ENCODE measurements at regions not wholly inside any gene's neighbourhood (a gene's known extent, or its start where the extent isn't known, plus 50 kb on each side); places are given as distances from the start of the nearest gene placed in this dataset.

DNA sequence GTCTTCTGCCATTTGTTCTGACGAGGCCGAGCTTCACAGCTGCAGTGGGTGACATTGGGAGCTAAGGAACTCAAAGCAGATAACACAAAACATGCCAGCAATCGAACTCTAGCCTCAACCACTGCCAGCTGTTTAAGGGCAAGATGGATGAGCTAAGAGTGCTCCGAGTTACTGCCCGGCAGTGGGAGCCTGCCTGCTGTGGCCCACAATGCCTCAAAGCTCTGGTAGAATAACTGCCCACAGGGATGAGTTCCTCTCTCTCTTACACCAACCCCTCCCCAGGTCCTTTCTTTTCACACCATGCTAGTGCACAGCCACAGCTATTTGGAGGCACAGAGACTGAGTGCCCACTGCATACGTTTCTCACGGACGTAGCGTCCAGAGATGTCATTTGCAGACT lies 330.5 kb downstream of the FGF9 start:
- peaks cover 41% of the 10 kb centered on the region for H3K27me3 Mint-ChIP-seq
- H3K36me3 Mint-ChIP-seq, result no peaks in the 10 kb centered on the region
- no peak for ATAC-seq
- H3K9me3 Mint-ChIP-seq, result no peaks in the 10 kb centered on the region
- H3K4me3 Mint-ChIP-seq, result no peak overlapping the region
- no peaks in the 10 kb centered on the region for H3K4me1 Mint-ChIP-seq
- no peak overlapping the region for H3K27ac Mint-ChIP-seq

DNA sequence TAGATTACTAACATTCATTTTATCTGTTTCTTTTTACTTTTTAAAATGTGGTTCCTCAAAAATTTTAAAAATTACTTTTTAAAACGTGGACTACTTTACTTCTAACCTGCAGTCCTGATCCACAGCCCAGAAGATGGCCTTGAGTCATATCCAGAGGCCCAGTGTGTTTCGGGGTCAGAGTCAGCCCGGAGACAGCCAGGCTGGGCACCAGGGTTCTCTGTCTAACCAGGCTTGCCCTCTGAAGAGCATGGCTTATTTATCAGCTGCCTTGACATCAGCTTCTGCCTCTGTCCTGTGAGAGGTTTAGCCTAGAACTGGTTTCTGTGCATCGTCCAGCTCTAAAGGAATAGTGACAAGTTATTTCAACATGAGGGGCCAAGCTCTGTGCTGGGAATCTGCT lies 332.0 kb downstream of the FGF9 start:
- H3K36me3 Mint-ChIP-seq, result no peaks in the 10 kb centered on the region
- no peak overlapping the region for H3K4me3 Mint-ChIP-seq
- no peak overlapping the region for H3K27ac Mint-ChIP-seq
- H3K4me1 Mint-ChIP-seq, result no peaks in the 10 kb centered on the region
- peaks cover 35% of the 10 kb centered on the region for H3K27me3 Mint-ChIP-seq
- no peak for ATAC-seq
- no peaks in the 10 kb centered on the region for H3K9me3 Mint-ChIP-seq

DNA sequence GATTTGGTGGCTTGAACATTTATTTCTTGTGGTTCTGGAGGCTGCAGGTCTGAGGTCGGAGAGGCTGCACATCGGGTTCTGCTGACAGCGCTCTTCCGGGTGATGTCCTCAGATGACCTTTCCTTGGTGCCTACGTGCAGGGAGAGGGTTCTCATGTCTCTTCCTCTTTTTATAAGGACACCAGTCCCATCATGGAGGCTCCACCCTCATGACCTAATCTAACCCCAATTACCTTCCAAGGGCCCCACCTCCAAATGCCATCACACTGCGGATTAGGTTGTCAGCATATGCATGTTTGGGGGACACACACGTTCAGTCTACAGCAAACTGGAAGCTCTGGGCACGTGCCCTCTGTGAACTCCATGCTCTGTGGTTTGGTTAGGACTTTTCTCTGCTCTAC lies 338.6 kb downstream of the FGF9 start:
- Mint-ChIP-seq H3K9me3 (peaks cover 2% of the 10 kb centered on the region), H3K4me1 (no peaks in the 10 kb centered on the region), H3K36me3 (no peaks in the 10 kb centered on the region), H3K27ac (no peak overlapping the region), H3K4me3 (no peak overlapping the region), H3K27me3 (no peaks in the 10 kb centered on the region)
- ATAC-seq, result no peak

DNA sequence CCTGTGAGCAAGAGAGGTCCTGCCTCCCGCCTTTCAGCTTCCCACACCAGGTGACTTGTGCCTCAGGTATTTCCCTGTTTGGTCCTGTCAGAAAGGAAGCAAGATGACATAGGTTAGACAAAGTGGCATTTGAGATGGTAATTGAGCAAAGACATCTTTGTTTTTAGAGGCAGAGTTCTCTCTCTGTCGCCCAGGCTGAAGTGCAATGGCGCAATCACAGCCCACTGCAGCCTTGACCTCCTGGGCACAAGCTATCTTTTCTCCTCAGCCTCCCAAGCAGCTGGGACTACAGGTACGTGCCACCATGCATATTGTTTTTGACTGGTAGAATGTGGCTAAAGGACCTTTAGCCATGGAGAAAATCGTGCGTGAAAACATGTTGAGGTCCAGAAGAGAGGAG lies 339.1 kb downstream of the FGF9 start:
- no peaks in the 10 kb centered on the region for H3K4me1 Mint-ChIP-seq

DNA sequence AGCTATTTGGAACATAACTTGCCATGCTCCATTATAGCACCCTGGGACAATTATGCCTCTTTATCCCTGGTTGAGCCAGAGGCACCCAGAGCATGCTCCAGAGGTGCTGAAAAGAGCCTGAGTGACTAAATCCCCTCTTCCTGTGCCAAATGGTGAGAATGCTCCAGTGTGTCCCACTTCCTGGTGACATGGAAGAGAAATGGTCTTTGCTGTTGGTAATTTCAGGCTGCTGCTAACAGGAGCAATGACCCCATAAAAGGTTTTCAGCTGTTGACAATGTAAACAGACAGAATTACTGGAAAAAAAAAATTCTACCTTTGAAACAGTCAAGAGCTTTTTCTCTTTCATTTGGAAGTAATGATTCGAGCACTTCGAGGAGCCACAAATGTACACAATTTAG lies 341.8 kb downstream of the FGF9 start:
- no peak for ATAC-seq
- no peak overlapping the region for H3K4me3 Mint-ChIP-seq
- peaks cover 2% of the 10 kb centered on the region for H3K9me3 Mint-ChIP-seq
- H3K4me1 Mint-ChIP-seq, result peaks cover 8% of the 10 kb centered on the region
- no peaks in the 10 kb centered on the region for H3K27me3 Mint-ChIP-seq
- H3K36me3 Mint-ChIP-seq, result no peaks in the 10 kb centered on the region
- H3K27ac Mint-ChIP-seq, result no peak overlapping the region

More for the DNA sequence above, 339.1 kb downstream of the FGF9 start:
- H3K36me3 Mint-ChIP-seq, result no peaks in the 10 kb centered on the region
- ATAC-seq, result no peak
- H3K27me3 Mint-ChIP-seq, result no peaks in the 10 kb centered on the region
- H3K4me3 Mint-ChIP-seq, result no peak overlapping the region
- H3K27ac Mint-ChIP-seq, result no peak overlapping the region
- peaks cover 2% of the 10 kb centered on the region for H3K9me3 Mint-ChIP-seq

DNA sequence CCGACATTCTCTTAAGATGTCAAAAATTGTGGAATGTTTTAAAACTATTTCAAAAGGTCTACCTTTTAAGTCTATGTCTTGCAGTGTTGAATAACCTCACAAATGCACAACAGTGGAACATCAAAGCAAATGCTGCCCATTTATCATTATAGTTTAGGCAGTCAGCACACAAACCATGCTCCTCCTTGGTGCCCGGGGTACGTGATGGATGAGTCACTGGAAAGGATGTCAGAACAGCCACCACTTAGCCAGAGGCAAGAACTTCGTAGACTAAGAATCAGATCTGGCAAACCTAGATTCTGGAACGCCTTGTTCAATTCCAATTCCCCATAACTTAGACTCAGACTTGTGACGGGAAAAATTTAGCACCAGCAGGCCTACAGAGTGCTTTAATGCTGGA lies 343.6 kb downstream of the FGF9 start:
- H3K4me3 Mint-ChIP-seq, result no peak overlapping the region
- no peaks in the 10 kb centered on the region for H3K36me3 Mint-ChIP-seq
- no peak overlapping the region for H3K27ac Mint-ChIP-seq

DNA sequence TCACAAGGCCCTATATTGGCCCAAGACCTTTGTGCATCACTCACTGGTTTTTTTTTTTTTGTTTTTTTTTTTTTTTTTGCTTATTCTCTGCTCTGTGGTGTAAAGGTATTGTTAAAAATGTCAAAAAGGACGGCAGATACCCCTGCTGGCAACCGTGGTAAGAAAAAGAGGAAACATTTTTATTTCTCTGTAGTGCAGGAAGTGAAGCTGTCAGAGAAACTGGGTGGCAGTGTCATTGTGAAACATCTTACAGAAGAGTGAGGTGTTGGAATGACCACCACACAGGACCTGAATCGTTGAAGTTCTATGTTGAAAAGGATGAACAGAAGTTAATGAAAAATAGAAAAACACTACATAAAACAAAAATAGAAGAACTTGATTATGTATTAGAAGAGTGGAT lies 346.4 kb downstream of the FGF9 start:
- Mint-ChIP-seq H3K9me3 (peaks cover 4% of the 10 kb centered on the region), H3K4me1 (peaks cover 9% of the 10 kb centered on the region), H3K4me3 (no peak overlapping the region), H3K36me3 (no peaks in the 10 kb centered on the region), H3K27ac (no peak overlapping the region), H3K27me3 (no peaks in the 10 kb centered on the region)
- peak; percentile 86 for ATAC-seq

More for the DNA sequence above, 343.6 kb downstream of the FGF9 start:
- peaks cover 9% of the 10 kb centered on the region for H3K4me1 Mint-ChIP-seq
- no peaks in the 10 kb centered on the region for H3K27me3 Mint-ChIP-seq
- peaks cover 4% of the 10 kb centered on the region for H3K9me3 Mint-ChIP-seq
- ATAC-seq, result no peak

DNA sequence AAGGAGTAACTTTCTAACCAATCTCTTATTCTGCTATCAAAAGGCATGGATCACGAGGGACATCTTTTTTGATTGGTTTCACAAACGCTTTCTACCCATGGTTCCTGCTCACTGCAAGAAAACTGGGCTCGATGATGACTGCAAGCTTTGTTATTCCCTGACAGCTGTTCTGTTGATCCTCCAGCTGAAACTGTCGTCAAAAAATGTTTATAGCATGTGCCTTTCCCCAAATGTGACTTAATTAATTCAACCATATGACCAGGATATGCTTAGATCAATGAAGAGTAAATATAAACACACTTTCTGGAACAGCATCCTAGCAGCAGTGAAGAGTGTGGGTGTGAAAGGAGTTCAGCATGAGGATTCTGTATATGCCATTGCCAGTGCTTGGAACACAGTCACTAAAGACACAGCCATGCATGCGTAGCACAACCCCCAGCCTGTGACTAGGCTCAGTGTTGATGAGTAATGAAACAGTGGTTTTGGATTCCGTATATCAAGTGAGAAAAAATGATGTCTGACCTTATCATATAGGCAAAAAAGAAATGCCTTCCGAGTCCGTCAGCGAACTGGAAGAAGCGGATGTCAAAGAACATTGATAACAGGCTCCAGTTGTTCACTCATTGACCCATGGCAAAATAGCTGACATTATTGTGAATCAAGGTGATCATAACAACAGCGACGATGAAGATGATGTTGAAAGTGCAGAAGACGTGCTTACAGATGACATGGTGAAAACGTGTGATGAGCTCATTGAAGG lies 347.4 kb downstream of the FGF9 start:
- no peaks in the 10 kb centered on the region for H3K36me3 Mint-ChIP-seq
- H3K9me3 Mint-ChIP-seq, result peaks cover 4% of the 10 kb centered on the region
- ATAC-seq, result no peak
- H3K4me1 Mint-ChIP-seq, result peaks cover 9% of the 10 kb centered on the region
- no peak overlapping the region for H3K27ac Mint-ChIP-seq
- H3K27me3 Mint-ChIP-seq, result no peaks in the 10 kb centered on the region
- no peak overlapping the region for H3K4me3 Mint-ChIP-seq

DNA sequence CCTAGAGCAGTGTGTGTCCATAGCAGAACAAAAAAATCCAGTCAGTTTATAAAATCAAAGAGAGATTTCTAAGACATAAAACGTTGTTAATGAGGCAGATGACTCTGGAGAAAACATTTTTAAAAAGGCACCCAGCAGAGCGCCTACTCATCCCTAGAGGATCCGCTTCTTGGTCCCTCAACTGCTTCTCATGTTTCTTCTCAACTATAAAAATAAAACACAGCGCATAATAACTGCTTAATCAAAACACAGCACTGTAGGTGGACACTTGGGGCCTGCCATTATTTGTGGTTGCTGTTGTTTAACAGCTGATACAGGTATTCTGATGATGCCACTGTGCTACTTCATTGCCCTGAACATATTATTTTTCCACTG lies 347.9 kb downstream of the FGF9 start:
- no peak for ATAC-seq
- peaks cover 4% of the 10 kb centered on the region for H3K9me3 Mint-ChIP-seq
- H3K27ac Mint-ChIP-seq, result no peak overlapping the region
- no peaks in the 10 kb centered on the region for H3K27me3 Mint-ChIP-seq
- no peaks in the 10 kb centered on the region for H3K36me3 Mint-ChIP-seq
- H3K4me1 Mint-ChIP-seq, result peaks cover 9% of the 10 kb centered on the region
- H3K4me3 Mint-ChIP-seq, result no peak overlapping the region

DNA sequence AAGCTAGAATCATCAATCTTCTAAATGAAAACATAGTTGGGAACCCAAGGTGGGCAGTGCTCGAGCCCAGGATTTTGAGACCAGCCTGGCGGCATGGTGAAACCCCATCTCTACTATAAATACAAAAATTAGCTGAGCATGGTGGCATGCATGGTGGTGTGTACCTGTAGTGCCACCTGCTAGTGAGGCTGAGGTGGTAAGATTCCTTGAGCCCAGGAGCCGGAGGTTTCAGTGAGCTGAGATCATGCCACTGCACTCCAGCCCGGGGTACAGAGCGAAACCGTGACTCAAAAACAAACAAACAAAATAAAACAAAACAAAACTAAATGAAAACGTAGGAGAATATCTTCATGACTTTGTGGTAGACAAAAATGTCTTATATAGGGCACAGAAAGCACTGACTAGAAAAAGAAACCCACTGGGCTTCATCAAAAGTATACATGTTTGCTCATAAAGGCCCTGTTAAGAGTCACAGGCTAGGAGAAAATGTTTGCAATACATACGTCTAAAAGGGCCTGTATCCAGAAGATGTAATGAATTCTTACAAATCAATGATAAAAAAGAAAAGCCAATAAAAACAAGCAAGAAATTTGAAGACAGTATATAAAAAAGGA lies 353.6 kb downstream of the FGF9 start:
- H3K4me1 Mint-ChIP-seq, result no peaks in the 10 kb centered on the region
- no peak overlapping the region for H3K27ac Mint-ChIP-seq
- no peak for ATAC-seq
- H3K36me3 Mint-ChIP-seq, result no peaks in the 10 kb centered on the region
- H3K9me3 Mint-ChIP-seq, result no peaks in the 10 kb centered on the region
- no peak overlapping the region for H3K4me3 Mint-ChIP-seq
- H3K27me3 Mint-ChIP-seq, result no peaks in the 10 kb centered on the region

DNA sequence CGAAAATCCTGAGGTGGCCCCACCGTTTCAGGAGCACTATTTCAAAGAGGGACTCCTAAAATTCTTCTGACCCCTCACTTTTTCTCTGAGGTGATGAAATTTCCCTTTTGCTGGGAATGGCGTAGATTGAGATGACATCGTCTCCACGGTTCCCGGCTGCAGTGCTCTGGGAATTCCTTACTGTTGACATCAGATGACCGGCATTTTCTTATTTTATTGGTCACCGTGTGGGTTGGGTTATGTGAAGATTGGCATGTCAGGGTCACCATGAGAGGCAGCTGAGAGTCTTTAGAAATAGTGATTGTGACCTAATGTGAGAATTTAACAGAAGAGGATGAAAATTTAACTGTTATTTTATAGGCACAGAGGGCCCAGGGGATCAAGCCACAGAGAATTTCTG lies 356.7 kb downstream of the FGF9 start:
- Mint-ChIP-seq H3K4me1 (no peaks in the 10 kb centered on the region), H3K9me3 (no peaks in the 10 kb centered on the region), H3K4me3 (no peak overlapping the region), H3K27ac (no peak overlapping the region), H3K27me3 (no peaks in the 10 kb centered on the region), H3K36me3 (no peaks in the 10 kb centered on the region)
- no peak for ATAC-seq

DNA sequence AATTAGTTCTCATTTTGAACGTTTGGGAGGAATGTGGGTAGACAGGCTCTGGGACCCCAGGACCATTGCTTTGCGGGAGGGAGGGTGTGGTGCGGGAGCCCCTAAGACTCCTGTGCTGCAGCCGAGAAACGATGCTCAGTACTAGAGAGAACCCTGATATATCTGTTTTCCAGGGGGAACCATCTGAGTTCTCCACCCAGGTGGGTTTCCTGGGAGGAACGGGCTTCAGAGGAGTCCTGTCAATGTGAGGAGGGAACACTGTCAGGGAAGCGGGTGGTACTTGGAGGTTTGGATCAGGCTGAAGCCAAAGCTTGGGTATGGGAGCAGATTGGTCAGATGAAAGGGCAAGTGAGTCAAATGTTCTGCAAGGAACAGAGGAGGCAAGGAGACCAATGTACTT lies 358.0 kb downstream of the FGF9 start:
- Mint-ChIP-seq H3K27ac (no peak overlapping the region), H3K36me3 (no peaks in the 10 kb centered on the region), H3K4me3 (no peak overlapping the region), H3K4me1 (no peaks in the 10 kb centered on the region), H3K27me3 (no peaks in the 10 kb centered on the region), H3K9me3 (no peaks in the 10 kb centered on the region)
- ATAC-seq, result no peak

DNA sequence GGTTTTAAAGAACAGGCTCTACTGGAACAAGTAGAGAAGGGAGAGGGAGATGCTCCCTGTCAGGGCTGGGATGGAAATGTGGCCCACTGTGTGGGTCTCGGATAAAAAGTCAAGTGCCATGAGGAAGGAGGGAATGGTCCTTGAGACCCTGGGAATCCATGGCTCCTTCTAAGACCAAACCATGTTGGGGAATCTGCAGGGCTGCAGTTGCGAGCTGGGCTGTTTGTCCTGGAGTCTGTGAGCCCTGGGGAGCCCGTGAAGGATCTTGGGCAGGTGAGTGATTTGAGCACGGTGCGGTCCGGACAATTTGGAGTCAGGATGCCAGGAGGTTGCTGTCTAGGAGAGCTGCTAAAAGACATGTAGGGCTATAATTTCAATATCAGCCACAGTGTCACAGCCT lies 359.4 kb downstream of the FGF9 start:
- Mint-ChIP-seq H3K36me3 (no peaks in the 10 kb centered on the region), H3K9me3 (no peaks in the 10 kb centered on the region), H3K4me3 (no peak overlapping the region), H3K27me3 (no peaks in the 10 kb centered on the region), H3K4me1 (no peaks in the 10 kb centered on the region), H3K27ac (no peak overlapping the region)
- peak; percentile 17 for ATAC-seq

DNA sequence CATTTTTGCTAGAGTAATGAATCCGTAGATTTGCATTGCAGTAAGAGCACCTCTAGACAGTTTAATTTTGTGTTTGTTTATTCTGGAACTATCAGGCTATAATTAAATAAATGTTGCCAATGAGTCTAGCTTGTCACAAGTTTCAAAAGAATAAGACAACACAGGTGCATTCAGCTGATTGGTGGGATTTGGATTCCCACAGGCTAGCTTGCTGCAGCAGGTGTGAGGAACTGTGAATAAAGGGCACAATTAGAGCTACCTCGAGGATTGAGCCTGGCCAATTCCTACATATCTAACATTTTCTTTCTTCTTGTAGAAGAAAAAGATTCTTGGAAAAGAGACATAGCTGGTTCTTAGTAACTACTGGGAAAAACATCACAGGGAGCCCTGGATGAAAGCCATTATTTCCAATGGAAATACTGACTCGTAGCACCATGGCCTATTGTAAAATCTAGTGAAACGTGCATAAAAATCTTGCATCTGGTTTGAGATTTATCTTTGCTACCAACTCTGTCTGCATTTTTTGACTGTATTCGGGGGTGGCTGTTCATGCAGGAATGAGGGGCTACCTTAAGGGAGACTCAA lies 360.9 kb downstream of the FGF9 start:
- Mint-ChIP-seq H3K27ac (no peak overlapping the region), H3K9me3 (no peaks in the 10 kb centered on the region), H3K4me1 (no peaks in the 10 kb centered on the region), H3K36me3 (no peaks in the 10 kb centered on the region), H3K27me3 (no peaks in the 10 kb centered on the region), H3K4me3 (no peak overlapping the region)
- no peak for ATAC-seq

DNA sequence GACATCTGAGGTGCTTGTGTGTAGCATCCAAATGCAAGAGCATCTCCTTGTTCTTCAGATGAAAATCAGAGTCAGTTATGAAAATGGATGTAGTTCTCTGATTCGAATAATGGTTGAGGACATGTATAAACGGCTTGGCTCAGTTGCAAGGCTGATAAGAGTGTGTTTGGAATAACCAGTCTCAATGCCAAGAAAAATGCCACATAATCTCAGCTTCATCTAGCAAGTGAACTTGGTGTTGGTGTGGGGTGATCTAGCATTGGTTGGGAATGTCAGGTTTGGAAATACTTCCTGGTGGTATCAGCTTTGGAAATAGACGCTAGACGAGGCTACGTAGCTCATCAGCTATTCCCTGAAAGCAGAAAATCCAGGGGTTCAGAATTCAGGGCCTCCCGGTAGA lies 362.0 kb downstream of the FGF9 start:
- H3K4me1 Mint-ChIP-seq, result no peaks in the 10 kb centered on the region
- no peak overlapping the region for H3K4me3 Mint-ChIP-seq
- H3K27me3 Mint-ChIP-seq, result no peaks in the 10 kb centered on the region
- no peaks in the 10 kb centered on the region for H3K36me3 Mint-ChIP-seq
- ATAC-seq, result no peak
- no peaks in the 10 kb centered on the region for H3K9me3 Mint-ChIP-seq
- no peak overlapping the region for H3K27ac Mint-ChIP-seq

DNA sequence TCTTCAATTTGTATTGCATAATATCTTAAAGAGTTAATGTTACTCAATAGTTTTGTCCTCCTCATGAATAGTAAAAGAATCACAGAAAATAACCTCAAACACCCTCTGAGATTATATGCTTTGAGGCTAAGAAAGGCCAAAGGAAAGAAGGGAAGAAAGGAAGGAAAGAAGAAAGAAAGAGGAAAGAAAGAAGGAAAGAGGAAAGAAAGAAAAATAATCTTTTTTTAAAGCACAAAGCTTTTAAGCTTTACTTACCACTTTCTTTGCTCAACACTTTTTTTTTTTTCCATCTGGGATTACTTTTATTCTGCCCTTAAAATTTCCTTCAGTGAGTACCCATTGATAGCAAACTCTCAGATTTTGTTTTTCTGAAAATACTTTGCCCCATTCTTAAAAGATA lies 369.1 kb downstream of the FGF9 start:
- Mint-ChIP-seq H3K27me3 (no peaks in the 10 kb centered on the region), H3K4me3 (no peak overlapping the region), H3K36me3 (no peaks in the 10 kb centered on the region), H3K4me1 (no peaks in the 10 kb centered on the region), H3K27ac (no peak overlapping the region), H3K9me3 (no peaks in the 10 kb centered on the region)
- ATAC-seq, result no peak
